WTC11 (cell line): ENCODE measurements at regions not wholly inside any gene's neighbourhood (a gene's known extent, or its start where the extent isn't known, plus 50 kb on each side); places are given as distances from the start of the nearest gene placed in this dataset.

Source experiments
- AFF4 ChIP-seq: sonication (generic); formaldehyde crosslinking; IDR thresholded peaks from 2 replicates; pipeline ENCODE4 v1.8.1; 2023; ENCODE audit warnings: mild to moderate bottlenecking, missing genetic modification reagents, borderline replicate concordance
- CTCF ChIP-seq: fragments of 200-600 bp; IDR thresholded peaks from 2 replicates; pipeline ENCODE4 v1.8.0; 2022; ENCODE audit warnings: antibody characterized with exemption
- ELF4 ChIP-seq: sonication (generic); formaldehyde crosslinking; IDR thresholded peaks from 2 replicates; pipeline ENCODE4 v1.8.1; 2022; ENCODE audit warnings: low read depth, mild to moderate bottlenecking, moderate library complexity, missing genetic modification reagents
- FOXJ3 ChIP-seq: sonication (generic); formaldehyde crosslinking; IDR thresholded peaks from 2 replicates; pipeline ENCODE4 v1.9.0; 2021; ENCODE audit warnings: missing genetic modification reagents, mild to moderate bottlenecking, borderline replicate concordance
- JUN ChIP-seq: sonication (generic); formaldehyde crosslinking; IDR thresholded peaks from 2 replicates; pipeline ENCODE4 v1.8.0; 2023; ENCODE audit warnings: mild to moderate bottlenecking, missing genetic modification reagents
- NR2C2 ChIP-seq: sonication (generic); formaldehyde crosslinking; IDR thresholded peaks from 2 replicates; pipeline ENCODE4 v1.8.0; 2022; ENCODE audit warnings: mild to moderate bottlenecking, missing genetic modification reagents
- NR3C1 ChIP-seq: sonication (generic); formaldehyde crosslinking; conservative IDR thresholded peaks from 2 replicates; pipeline ENCODE4 v1.8.1; 2023; ENCODE audit warnings: low read depth, mild to moderate bottlenecking, missing genetic modification reagents
- ZNF219 ChIP-seq: sonication (generic); formaldehyde crosslinking; IDR thresholded peaks from 2 replicates; pipeline ENCODE4 v1.8.0; 2023; ENCODE audit warnings: missing genetic modification reagents, mild to moderate bottlenecking, borderline replicate concordance
- ZNF232 ChIP-seq: sonication (generic); formaldehyde crosslinking; IDR thresholded peaks from 2 replicates; pipeline ENCODE4 v1.8.0; 2022; ENCODE audit warnings: mild to moderate bottlenecking, missing genetic modification reagents
- ZNF317 ChIP-seq: sonication (generic); formaldehyde crosslinking; IDR thresholded peaks from 2 replicates; pipeline ENCODE4 v1.8.1; 2023; ENCODE audit warnings: low read depth, mild to moderate bottlenecking, moderate library complexity, missing genetic modification reagents, borderline replicate concordance
- ZNF512 ChIP-seq: sonication (generic); formaldehyde crosslinking; IDR thresholded peaks from 2 replicates; pipeline ENCODE4 v1.8.1; 2022; ENCODE audit warnings: missing genetic modification reagents, borderline replicate concordance
- ZSCAN18 ChIP-seq: fragments of 250-450 bp; sonication (Bioruptor Pico); IDR thresholded peaks from 2 replicates; pipeline ENCODE4 v2.1.2; 2022; ENCODE audit warnings: mild to moderate bottlenecking, moderate library complexity

GRCh38 chrX:80556148-80556547 is 135.9 kb downstream of the TENT5D start:
- TF ChIP-seq NR2C2 (CRISPR knock-in tag) (no peak), FOXJ3 (no peak), CTCF (no peak), ZNF512 (CRISPR knock-in tag) (no peak), JUN (CRISPR knock-in tag) (no peak), ZNF232 (no peak), ZNF219 (CRISPR knock-in tag) (no peak), ELF4 (CRISPR knock-in tag) (no peak), NR3C1 (no peak), ZSCAN18 (CRISPR knock-in tag) (no peak), ZNF317 (CRISPR knock-in tag) (no peak), AFF4 (CRISPR knock-in tag) (no peak)
